ENCODE measurements at regions not wholly inside any gene's neighbourhood (a gene's known extent, or its start where the extent isn't known, plus 50 kb on each side); places are given as distances from the start of the nearest gene placed in this dataset.

GRCh38 chr22:46054091-46055073 lies 77.4 kb upstream of the WNT7B start:
- DNase-seq = peak; percentile 56

- DNase-seq = no peak
These were observed 78.4 kb upstream of the WNT7B start for GRCh38 chr22:46055181-46055875.

GRCh38 chr22:46055911-46056545 lies 79.1 kb upstream of the WNT7B start:
- no peak for DNase-seq

GRCh38 chr22:46056546-46057245 lies 79.7 kb upstream of the WNT7B start:
- no peak for DNase-seq

GRCh38 chr22:46057246-46058090 lies 80.5 kb upstream of the WNT7B start:
- no peak for DNase-seq

GRCh38 chr22:46058091-46058420 lies 81.1 kb upstream of the WNT7B start:
- DNase-seq = peak; percentile 75

- no peak for DNase-seq
These were observed 81.9 kb upstream of the WNT7B start for GRCh38 chr22:46058591-46059519.

- no peak for DNase-seq
These were observed 83.5 kb upstream of the WNT7B start for GRCh38 chr22:46060292-46061123.

- no peak for DNase-seq
These were observed 84.2 kb upstream of the WNT7B start for GRCh38 chr22:46061124-46061500.

GRCh38 chr22:46061501-46062231 lies 84.7 kb upstream of the WNT7B start:
- no peak for DNase-seq

GRCh38 chr22:46062232-46062615 lies 85.3 kb upstream of the WNT7B start:
- no peak for DNase-seq

- DNase-seq = no peak
These were observed 86.1 kb upstream of the WNT7B start for GRCh38 chr22:46062971-46063631.

- DNase-seq = peak; percentile 72
These were observed 86.5 kb upstream of the PPARA start for GRCh38 chr22:46063846-46064227.

GRCh38 chr22:46064228-46064965 lies 85.9 kb upstream of the PPARA start:
- peak; percentile 72 for DNase-seq

GRCh38 chr22:46064966-46065666 lies 85.2 kb upstream of the PPARA start:
- DNase-seq = no peak

GRCh38 chr22:46065691-46066454 lies 84.5 kb upstream of the PPARA start:
- DNase-seq = no peak

- DNase-seq = peak; percentile 30
These were observed 83.6 kb upstream of the PPARA start for GRCh38 chr22:46066691-46067090.

Data from NCI-H1436 (cell line).